SIG-M5 treated with dmso at 0.1 percent for 504 hours (cell line): ENCODE measurements at regions not wholly inside any gene's neighbourhood (a gene's known extent, or its start where the extent isn't known, plus 50 kb on each side); places are given as distances from the start of the nearest gene placed in this dataset.

Experiments used
- DNase-seq: peaks from one replicate; lab custom pipeline; 2025; ENCODE audit not compliant: unreplicated experiment; lab: John Stamatoyannopoulos, UW

GRCh38 chr5:66459728-66460127 lies 136.5 kb upstream of the MAST4 start:
- DNase-seq = no peak

- DNase-seq = no peak
Observed at GRCh38 chr5:66467564-66467963, 128.6 kb upstream of the MAST4 start.

- DNase-seq = no peak
Observed at GRCh38 chr5:66469684-66470083, 126.5 kb upstream of the MAST4 start.

GRCh38 chr5:66472010-66472409 lies 124.2 kb upstream of the MAST4 start:
- DNase-seq = no peak

- no peak for DNase-seq
Observed at GRCh38 chr5:66475731-66476130, 120.5 kb upstream of the MAST4 start.

- DNase-seq = no peak
Observed at GRCh38 chr5:66477596-66477995, 118.6 kb upstream of the MAST4 start.

GRCh38 chr5:66494437-66494836 lies 101.8 kb upstream of the MAST4 start:
- no peak for DNase-seq

- DNase-seq = no peak
Observed at GRCh38 chr5:66498791-66499207, 97.4 kb upstream of the MAST4 start.

GRCh38 chr5:66503203-66503789 lies 92.9 kb upstream of the MAST4 start:
- no peak for DNase-seq

- DNase-seq = no peak
Observed at GRCh38 chr5:66507106-66507505, 89.1 kb upstream of the MAST4 start.

- no peak for DNase-seq
Observed at GRCh38 chr5:66511491-66511890, 84.7 kb upstream of the MAST4 start.

- no peak for DNase-seq
Observed at GRCh38 chr5:66513130-66513529, 83.1 kb upstream of the MAST4 start.

GRCh38 chr5:66515209-66515608 lies 81.0 kb upstream of the MAST4 start:
- no peak for DNase-seq

- DNase-seq = no peak
Observed at GRCh38 chr5:66516550-66516949, 79.6 kb upstream of the MAST4 start.

- no peak for DNase-seq
Observed at GRCh38 chr5:66517351-66517750, 78.8 kb upstream of the MAST4 start.

GRCh38 chr5:66518052-66518451 lies 78.1 kb upstream of the MAST4 start:
- no peak for DNase-seq

- DNase-seq = no peak
Observed at GRCh38 chr5:66518753-66519152, 77.4 kb upstream of the MAST4 start.

- DNase-seq = no peak
Observed at GRCh38 chr5:66519626-66520025, 76.6 kb upstream of the MAST4 start.

- no peak for DNase-seq
Observed at GRCh38 chr5:66520854-66521253, 75.3 kb upstream of the MAST4 start.

- no peak for DNase-seq
Observed at GRCh38 chr5:66527478-66528035, 68.6 kb upstream of the MAST4 start.

- DNase-seq = no peak
Observed at GRCh38 chr5:66529182-66529581, 67.0 kb upstream of the MAST4 start.

GRCh38 chr5:66529704-66530103 lies 66.5 kb upstream of the MAST4 start:
- DNase-seq = no peak

GRCh38 chr5:66538126-66538525 lies 58.1 kb upstream of the MAST4 start:
- DNase-seq = no peak
